SK-N-SH treated with all-trans-retinoic acid at 6 μM for 48 hours (cell line): ENCODE measurements at regions not wholly inside any gene's neighbourhood (a gene's known extent, or its start where the extent isn't known, plus 50 kb on each side); places are given as distances from the start of the nearest gene placed in this dataset.

Experiments used
- ISL1 ChIP-seq: fragments of 250-450 bp; sonication (Bioruptor Pico); IDR thresholded peaks from 2 replicates; pipeline ENCODE4 v2.1.2; 2022; ENCODE audit warnings: mild to moderate bottlenecking, moderate library complexity
- PATZ1 ChIP-seq: fragments of 250-450 bp; sonication (Bioruptor Pico); IDR thresholded peaks from 2 replicates; pipeline ENCODE4 v1.8.0; 2020; ENCODE audit warnings: mild to moderate bottlenecking, moderate library complexity, borderline replicate concordance
- TOX ChIP-seq: fragments of 250-450 bp; sonication (Bioruptor Pico); IDR thresholded peaks from 2 replicates; pipeline ENCODE4 v1.8.0; 2021; ENCODE audit warnings: mild to moderate bottlenecking, moderate library complexity, borderline replicate concordance
- ZFP30 ChIP-seq: fragments of 450-650 bp; formaldehyde crosslinking; IDR thresholded peaks from 2 replicates; pipeline ENCODE4 v1.5.0; 2022; ENCODE audit warnings: mild to moderate bottlenecking, moderate library complexity

DNA sequence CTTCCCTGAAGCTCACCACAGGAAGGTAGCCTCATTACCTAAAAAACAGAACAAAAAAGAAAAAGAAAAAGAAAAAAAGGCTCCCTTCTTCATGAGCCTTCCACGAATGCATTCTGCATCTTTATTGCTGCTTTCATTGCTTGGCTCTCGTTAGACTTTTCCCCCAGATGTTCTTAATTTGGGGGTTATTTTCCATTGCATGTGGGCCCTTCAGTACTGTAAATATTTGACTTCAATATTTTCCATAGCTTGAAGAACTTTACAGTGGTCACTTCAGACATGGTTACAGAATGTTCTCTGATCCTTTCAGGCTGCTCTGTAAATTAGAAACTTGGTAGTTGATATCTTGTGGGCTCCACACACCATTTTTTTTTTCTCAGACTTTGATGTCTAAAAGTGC lies 65.6 kb upstream of the COPS8 start:
- TF ChIP-seq PATZ1 (CRISPR knock-in tag) (no peak), TOX (no peak), ISL1 (no peak), ZFP30 (CRISPR knock-in tag) (no peak)
